Parathyroid adenoma (tissue), 2 donors: ENCODE measurements at regions not wholly inside any gene's neighbourhood (a gene's known extent, or its start where the extent isn't known, plus 50 kb on each side); places are given as distances from the start of the nearest gene placed in this dataset.

ENCODE experiments used
- H2AFZ ChIP-seq: fragments of 300-600 bp; sonication (generic); one replicate; pipeline ENCODE4 v1.7.0; 2017; ENCODE audit warnings: antibody characterized with exemption, mild to moderate bottlenecking
- H3K27ac ChIP-seq: fragments of 300-600 bp; sonication (generic); one replicate; pipeline ENCODE4 v1.7.0; 2017
- H3K27me3 ChIP-seq: fragments of 300-600 bp; sonication (generic); one replicate; pipeline ENCODE4 v1.7.0; 2017; ENCODE audit warnings: low read length; ENCODE audit not compliant: control insufficient read depth, insufficient read depth
- H3K36me3 ChIP-seq: fragments of 300-600 bp; sonication (generic); one replicate; pipeline ENCODE4 v1.7.0; 2017; ENCODE audit warnings: low read length; ENCODE audit not compliant: control insufficient read depth, insufficient read depth
- H3K4me1 ChIP-seq: fragments of 300-600 bp; sonication (generic); one replicate; pipeline ENCODE4 v1.7.0; 2017; ENCODE audit warnings: control low read depth
- H3K4me2 ChIP-seq: fragments of 300-600 bp; sonication (generic); one replicate; pipeline ENCODE4 v1.7.0; 2017; ENCODE audit warnings: low read length
- H3K4me3 ChIP-seq: fragments of 300-600 bp; sonication (generic); one replicate; pipeline ENCODE4 v1.7.0; 2017; ENCODE audit warnings: low read depth, low read length
- H3K79me2 ChIP-seq: fragments of 300-600 bp; sonication (generic); one replicate; pipeline ENCODE4 v1.7.0; 2017; ENCODE audit warnings: control low read depth
- H3K9ac ChIP-seq: fragments of 300-600 bp; sonication (generic); one replicate; pipeline ENCODE4 v1.7.0; 2017; ENCODE audit warnings: mild to moderate bottlenecking
- H3K9me3 ChIP-seq: fragments of 300-600 bp; sonication (generic); one replicate; pipeline ENCODE4 v1.7.0; 2017; ENCODE audit warnings: low read length; ENCODE audit not compliant: control insufficient read depth
- TF ChIP-seq, protein P1 (sequence below): fragments of 300-600 bp; sonication (generic); IDR thresholded peaks from one replicate; pipeline ENCODE4 v1.7.0; 2017; ENCODE audit warnings: antibody characterized with exemption, mild to moderate bottlenecking
- donor health status: primary hyperparathyroidism.

GRCh38 chr5:103409013-103409670 lies 150.6 kb downstream of the MACIR start:
- H3K27ac ChIP-seq = peak overlapping the region; percentile 56
- no peaks in the 10 kb centered on the region for H3K27me3 ChIP-seq
- no peaks in the 10 kb centered on the region for H3K79me2 ChIP-seq
- H2AFZ ChIP-seq = no peak overlapping the region
- no peak overlapping the region for H3K4me2 ChIP-seq
- no peaks in the 10 kb centered on the region for H3K36me3 ChIP-seq
- TF ChIP-seq, protein P1, sequence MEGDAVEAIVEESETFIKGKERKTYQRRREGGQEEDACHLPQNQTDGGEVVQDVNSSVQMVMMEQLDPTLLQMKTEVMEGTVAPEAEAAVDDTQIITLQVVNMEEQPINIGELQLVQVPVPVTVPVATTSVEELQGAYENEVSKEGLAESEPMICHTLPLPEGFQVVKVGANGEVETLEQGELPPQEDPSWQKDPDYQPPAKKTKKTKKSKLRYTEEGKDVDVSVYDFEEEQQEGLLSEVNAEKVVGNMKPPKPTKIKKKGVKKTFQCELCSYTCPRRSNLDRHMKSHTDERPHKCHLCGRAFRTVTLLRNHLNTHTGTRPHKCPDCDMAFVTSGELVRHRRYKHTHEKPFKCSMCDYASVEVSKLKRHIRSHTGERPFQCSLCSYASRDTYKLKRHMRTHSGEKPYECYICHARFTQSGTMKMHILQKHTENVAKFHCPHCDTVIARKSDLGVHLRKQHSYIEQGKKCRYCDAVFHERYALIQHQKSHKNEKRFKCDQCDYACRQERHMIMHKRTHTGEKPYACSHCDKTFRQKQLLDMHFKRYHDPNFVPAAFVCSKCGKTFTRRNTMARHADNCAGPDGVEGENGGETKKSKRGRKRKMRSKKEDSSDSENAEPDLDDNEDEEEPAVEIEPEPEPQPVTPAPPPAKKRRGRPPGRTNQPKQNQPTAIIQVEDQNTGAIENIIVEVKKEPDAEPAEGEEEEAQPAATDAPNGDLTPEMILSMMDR = no peak
- no peak overlapping the region for H3K9ac ChIP-seq
- H3K4me3 ChIP-seq = no peak overlapping the region
- no peaks in the 10 kb centered on the region for H3K9me3 ChIP-seq
- H3K4me1 ChIP-seq = peaks cover 39% of the 10 kb centered on the region

DNA sequence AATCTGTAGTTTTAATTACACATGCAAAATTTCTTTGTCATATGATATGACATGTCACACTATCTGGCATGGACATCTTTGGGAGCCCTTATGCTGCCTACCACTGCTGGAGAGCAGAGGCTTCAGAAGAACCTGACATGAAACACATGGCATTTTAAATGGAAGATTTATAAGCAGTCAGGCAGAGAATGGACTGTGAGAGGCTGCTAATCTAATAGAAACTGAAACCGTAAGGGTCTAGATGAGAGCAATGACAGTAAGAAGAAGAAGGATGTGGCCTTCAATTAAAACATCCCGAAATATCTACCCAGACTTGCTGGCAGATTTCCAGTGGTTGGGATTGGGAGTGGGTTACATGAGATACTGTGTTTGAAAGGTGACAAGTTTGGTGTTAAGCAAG lies 149.8 kb downstream of the MACIR start:
- H3K9me3 ChIP-seq = no peaks in the 10 kb centered on the region
- H3K9ac ChIP-seq = no peak overlapping the region
- no peaks in the 10 kb centered on the region for H3K27me3 ChIP-seq
- no peaks in the 10 kb centered on the region for H3K79me2 ChIP-seq
- no peaks in the 10 kb centered on the region for H3K36me3 ChIP-seq
- peak overlapping the region; percentile 56 for H3K27ac ChIP-seq
- peaks cover 39% of the 10 kb centered on the region for H3K4me1 ChIP-seq
- no peak overlapping the region for H3K4me3 ChIP-seq
- peak overlapping the region; percentile 0 for H2AFZ ChIP-seq
- TF ChIP-seq, protein P1 = no peak
- H3K4me2 ChIP-seq = no peak overlapping the region

DNA sequence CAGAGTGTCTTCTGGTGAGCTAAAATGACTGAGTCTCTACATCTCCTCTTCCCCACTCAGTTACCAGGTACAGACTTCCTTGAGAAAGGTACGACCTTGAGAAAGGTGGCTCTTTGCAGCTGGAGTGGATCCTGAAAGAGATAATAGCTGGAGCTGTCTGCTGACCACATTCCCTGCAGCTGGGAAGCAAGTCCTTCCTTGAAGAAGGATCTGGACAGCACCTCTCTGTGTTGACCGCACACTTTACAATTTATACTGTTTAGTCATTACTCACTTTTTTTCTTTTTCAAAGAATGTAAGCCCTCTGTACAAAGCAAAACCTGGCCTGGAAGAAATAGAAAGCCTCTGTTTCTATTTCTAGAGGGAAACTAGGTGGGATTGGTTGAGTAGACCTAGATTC lies 148.8 kb downstream of the MACIR start:
- H3K27me3 ChIP-seq = no peaks in the 10 kb centered on the region
- no peak overlapping the region for H3K27ac ChIP-seq
- H3K36me3 ChIP-seq = no peaks in the 10 kb centered on the region
- H3K4me3 ChIP-seq = no peak overlapping the region
- H3K79me2 ChIP-seq = no peaks in the 10 kb centered on the region
- no peak overlapping the region for H3K9ac ChIP-seq
- peak overlapping the region; percentile 31 for H2AFZ ChIP-seq
- no peak overlapping the region for H3K4me2 ChIP-seq
- peaks cover 38% of the 10 kb centered on the region for H3K4me1 ChIP-seq
- TF ChIP-seq, protein P1 = no peak
- no peaks in the 10 kb centered on the region for H3K9me3 ChIP-seq

DNA sequence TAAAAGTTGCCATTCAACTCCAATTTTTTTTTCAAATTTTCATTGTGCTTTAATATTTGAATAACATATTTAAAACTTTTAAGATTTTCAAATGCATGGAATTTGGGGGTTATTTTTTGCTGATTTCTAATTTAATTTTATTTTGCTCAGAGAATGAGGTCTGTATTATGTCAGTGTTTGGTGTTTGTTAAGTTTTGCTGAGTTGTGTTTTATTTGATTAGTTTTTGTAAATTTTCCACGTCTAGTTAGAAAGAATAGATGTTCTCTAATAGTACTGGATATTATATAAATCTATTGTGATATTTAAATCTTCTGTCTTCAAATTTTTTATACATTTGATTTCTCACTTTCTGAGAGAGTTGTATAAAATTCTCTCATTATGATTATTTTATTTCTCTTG lies 145.9 kb downstream of the MACIR start:
- no peak overlapping the region for H3K4me2 ChIP-seq
- H3K9ac ChIP-seq = no peak overlapping the region
- peaks cover 22% of the 10 kb centered on the region for H3K4me1 ChIP-seq
- H3K36me3 ChIP-seq = no peaks in the 10 kb centered on the region
- no peak overlapping the region for H3K27ac ChIP-seq
- H3K4me3 ChIP-seq = no peak overlapping the region
- H3K9me3 ChIP-seq = no peaks in the 10 kb centered on the region
- TF ChIP-seq, protein P1 = no peak
- no peak overlapping the region for H2AFZ ChIP-seq
- no peaks in the 10 kb centered on the region for H3K27me3 ChIP-seq
- no peaks in the 10 kb centered on the region for H3K79me2 ChIP-seq

- H3K9ac ChIP-seq = no peak overlapping the region
- no peak overlapping the region for H3K27ac ChIP-seq
- no peaks in the 10 kb centered on the region for H3K79me2 ChIP-seq
- no peak overlapping the region for H3K4me2 ChIP-seq
- H2AFZ ChIP-seq = no peak overlapping the region
- H3K4me3 ChIP-seq = no peak overlapping the region
- H3K9me3 ChIP-seq = no peaks in the 10 kb centered on the region
- no peaks in the 10 kb centered on the region for H3K36me3 ChIP-seq
- H3K27me3 ChIP-seq = no peaks in the 10 kb centered on the region
- TF ChIP-seq, protein P1 = no peak
- H3K4me1 ChIP-seq = peaks cover 11% of the 10 kb centered on the region
These were observed 144.3 kb downstream of the MACIR start for GRCh38 chr5:103402851-103403250.
